HG03066 (cell line): ENCODE measurements at regions not wholly inside any gene's neighbourhood (a gene's known extent, or its start where the extent isn't known, plus 50 kb on each side); places are given as distances from the start of the nearest gene placed in this dataset.

Experiments used
- ATAC-seq: cut with Tn5 transposase; IDR thresholded peaks from one replicate; pipeline ENCODE4 v1.9.1; 2021; ENCODE audit warnings: low read depth; ENCODE audit not compliant: unreplicated experiment

DNA sequence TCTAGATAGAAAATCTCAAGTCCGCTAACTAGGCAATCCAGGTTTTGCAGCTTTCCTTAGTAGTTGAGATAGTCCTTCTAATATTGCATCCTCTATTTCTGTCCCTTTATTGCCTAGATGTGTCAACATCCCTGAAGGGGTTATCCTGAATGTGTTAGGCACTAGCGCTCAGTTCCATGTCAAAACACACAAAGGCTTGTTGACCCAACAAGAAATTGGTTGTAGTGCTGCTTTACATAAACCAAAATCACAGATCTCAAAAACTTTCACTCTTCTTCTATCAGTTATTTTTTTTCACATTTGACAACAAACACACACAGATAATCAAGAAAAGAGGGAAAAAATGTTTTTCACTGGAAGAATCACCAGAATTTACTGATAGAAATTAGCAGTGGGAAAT lies 51.4 kb upstream of the SOX2 start:
- ATAC-seq: no peak

DNA sequence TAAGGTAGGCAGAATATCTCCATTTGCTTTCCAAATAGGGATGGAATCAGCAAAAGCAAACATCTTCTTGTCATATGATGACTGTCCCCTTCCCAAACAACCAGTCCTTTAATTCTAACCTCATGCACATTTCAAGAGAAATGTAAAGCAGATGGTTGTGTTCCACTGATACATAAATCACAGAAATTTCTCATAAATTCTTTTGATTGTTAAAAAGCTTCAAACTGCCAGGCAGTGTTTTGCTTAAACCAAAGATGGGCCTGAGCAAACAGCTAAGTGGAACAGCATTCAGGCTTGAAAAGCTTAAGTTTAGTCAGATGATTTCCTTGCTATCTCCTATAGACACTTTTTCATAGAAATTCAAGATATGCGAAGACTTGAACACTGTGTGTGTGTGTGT lies 74.3 kb upstream of the SOX2 start:
- ATAC-seq: no peak

DNA sequence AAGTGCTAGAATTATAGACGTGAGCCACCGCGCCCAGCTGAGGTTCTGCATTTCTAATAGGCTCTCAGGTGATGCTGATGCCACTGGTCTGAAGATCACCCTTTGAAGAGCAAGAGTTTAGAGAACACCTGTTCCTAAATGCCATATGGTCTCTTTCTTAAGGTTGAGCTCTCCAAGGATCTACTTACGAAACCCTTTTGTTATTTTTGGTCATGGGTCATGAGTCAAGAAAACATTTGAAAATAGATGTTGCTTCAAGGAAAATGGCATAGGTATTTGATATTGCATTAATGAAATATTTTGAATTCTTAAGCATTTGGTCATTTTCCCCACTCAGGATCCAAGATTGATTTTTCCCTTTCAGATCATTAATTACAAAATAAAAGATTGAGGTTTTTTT lies 74.7 kb upstream of the SOX2 start:
- no peak for ATAC-seq

DNA sequence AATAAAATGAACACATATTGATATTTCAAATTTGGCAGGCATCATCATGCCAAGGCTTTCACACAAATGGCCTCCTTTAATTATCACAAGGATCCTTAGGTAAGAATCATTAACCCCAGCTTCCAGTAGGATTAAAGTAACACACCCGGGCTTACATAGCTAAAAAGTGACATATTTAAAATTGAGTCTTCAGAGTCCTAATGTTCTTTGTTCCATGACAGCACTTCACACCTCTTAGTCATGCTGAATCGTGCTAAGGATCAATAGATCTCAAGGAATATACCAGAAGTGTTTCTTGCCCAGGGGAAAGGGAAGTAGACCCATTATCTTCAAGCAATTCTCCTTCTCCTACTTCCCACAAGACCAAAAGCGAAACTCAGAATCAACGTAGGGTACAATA lies 76.6 kb upstream of the SOX2 start:
- no peak for ATAC-seq

DNA sequence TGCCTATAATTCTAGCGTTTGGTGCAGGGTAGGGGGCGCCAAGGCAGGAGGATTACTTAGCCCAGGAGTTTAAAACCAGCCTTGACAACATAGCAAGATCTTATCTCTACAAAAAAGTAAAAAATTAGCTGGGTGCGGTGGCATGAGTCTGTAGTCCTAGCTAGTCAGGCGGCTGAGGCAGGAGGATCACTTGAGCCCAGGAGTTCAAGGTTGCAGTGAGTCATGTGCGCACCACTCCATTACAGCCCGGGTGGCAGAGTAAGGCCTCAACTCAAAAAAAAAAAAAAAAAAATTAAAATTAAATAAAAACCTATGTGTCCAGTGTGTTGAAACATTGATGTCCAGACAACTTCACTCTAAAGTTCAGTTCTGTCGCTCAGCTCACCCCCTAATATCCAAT lies 78.2 kb upstream of the SOX2 start:
- ATAC-seq: no peak

- ATAC-seq: no peak
These were observed 79.8 kb upstream of the SOX2 start for GRCh38 chr3:181631901-181632300.

GRCh38 chr3:181630853-181631252 lies 80.9 kb upstream of the SOX2 start:
- no peak for ATAC-seq

DNA sequence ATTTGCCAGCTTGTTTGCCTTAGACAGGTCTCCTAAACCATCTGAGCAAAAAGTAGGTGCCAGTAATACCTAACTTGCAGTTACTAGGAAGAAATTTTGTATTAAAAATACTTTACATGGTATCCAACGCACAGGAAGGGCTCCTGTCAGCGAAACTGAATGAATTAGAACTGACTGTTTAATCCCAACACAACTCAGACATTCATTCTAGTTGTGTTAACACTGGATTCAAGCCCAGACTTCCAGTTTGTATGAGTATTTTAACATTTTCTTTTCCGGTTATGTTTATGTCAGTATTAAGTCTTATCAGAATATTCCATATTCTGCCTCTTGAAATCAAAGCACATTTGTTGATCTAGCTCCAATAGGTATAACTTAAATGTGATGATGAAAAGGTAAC lies 82.0 kb upstream of the SOX2 start:
- no peak for ATAC-seq

GRCh38 chr3:181629029-181629428 lies 82.7 kb upstream of the SOX2 start:
- ATAC-seq: no peak

DNA sequence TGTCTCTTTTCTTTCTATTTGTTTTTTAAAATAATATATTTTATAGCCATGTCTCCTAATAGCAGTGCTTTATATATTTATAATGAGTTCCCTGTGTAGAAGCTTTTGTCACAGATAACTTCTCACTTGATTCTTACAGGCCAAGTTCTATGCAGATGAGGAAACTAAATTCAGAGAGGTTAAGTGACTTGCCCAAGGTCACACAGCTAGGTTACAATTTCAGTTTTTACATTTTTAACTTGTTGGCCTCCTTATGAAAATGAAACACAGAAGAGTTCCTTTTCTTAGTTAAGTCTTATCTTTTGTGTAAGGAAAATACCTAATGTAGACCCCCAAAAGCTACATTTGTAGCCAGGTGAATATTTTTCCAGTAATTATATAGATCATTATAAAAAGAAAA lies 83.3 kb upstream of the SOX2 start:
- ATAC-seq: no peak

DNA sequence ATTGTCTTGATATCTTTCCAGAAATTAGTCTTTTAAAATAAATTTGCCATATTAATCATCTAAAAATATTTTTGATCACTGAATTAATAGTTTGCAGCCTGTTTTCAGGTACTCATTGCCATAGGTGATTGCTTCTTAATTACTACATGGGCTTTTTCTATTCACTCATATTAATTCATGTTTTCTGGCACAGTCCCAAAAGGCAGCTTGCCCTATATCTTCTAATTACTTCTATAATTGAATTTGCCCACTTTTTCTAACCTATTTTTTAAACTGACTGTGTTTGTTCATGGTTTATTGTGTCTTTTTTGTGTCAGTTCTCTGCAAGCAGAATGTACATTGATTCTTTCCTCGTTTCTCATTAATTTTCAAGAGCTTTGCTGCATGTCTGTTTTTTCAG lies 85.7 kb upstream of the SOX2 start:
- ATAC-seq: no peak

GRCh38 chr3:181623924-181624694 lies 87.6 kb upstream of the SOX2 start:
- no peak for ATAC-seq

DNA sequence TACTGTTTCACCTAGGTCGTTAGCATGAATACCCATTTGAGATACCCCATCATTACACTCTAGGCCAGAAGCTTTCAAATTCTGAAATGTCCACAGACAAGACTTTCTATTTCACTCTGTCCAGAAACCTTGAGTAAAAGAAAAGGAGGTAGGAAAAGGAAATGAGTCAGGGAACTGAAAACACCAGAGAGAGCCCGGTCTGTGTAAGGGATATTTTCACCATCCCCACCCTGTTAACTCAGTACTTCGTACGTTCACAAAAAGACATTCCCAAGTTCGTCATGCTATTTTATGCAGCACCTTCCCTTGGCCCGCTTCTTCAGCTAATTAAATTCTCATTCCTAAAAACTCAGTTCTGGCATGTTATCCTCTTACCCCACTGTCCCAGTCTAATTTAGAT lies 89.4 kb upstream of the SOX2 start:
- no peak for ATAC-seq

DNA sequence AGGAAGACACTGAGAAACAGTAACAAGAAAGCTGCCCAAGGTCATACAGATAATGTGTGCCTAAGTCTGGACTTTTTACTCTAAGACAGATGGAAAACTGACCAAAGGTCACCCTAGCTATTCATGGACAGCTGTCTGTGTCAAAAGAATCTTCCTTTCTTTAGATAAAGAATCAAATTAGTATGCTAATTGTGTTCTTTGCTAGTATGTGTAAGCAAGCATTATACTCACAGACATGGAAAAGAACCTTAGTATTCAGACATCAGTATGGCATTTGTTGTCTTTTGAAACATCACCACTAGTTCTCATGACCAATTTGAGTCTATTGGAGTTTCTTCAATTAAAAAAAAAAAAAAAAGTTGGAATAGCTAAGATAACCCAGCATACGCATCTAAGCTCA lies 91.8 kb upstream of the SOX2 start:
- no peak for ATAC-seq

DNA sequence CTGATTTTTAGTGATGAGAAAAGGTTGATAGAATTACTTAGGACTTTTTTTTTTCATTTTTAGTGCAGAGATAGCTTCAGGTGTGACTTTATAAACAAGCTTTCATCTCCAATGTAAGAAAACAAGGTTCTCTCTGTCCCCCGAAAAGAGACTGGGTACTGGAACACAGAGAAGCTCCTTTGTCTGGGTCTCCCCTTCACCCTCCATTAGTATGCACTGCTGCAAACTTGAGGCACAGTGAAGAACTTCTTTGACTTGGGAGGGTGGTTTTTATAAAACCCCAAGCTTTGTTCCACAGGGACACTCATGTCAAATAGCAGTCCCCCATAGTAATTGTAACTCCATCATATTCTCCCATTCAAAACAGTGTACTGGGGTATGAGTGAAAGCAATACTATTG lies 93.5 kb upstream of the SOX2 start:
- ATAC-seq: no peak

DNA sequence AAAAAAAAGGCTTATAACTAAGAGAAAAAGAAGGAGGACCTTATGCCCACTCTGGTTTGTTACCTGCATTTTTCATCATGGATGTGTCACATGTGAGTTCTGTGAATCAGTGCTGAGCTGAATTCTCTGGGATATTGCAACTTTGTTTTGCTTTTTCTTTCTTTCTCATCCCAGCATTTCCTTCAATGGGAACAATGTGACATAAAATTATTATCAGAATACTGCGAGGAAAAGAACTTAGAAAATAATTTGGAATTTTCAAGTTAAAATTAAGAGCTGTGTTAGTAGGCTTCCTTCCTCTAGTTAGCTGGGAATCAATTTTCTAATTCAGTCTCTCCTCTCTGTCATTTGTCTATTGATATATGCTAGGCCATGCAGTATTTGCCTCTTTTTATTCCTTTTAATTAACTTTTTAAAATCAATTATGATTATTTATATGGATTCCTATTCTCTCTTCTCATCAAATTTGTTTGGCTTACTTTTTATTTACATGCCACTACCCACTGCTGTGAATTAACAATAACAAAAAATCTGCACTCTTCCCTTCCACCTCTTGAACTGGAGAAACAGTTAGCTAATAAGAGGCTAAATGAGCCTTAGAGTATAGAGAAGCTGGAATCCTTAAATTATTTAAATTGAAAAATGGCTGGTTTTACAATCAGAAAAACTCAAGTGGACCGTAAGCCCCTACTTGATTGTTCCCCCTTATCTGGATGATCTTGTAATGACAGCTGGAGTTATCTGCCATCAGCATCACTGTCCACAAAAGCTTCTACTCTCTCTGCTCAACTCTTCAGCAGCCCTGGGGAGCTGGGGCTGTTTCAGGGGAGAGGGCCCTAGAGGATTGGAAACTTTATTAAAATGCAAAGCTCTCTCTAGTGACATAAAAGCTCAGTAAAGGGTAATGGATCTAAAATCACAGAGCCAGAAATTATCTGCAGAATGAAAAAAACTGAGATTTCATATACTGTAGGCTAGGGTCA lies 95.3 kb upstream of the SOX2 start:
- ATAC-seq: no peak

GRCh38 chr3:181615666-181616065 lies 96.1 kb upstream of the SOX2 start:
- no peak for ATAC-seq

GRCh38 chr3:181614878-181615277 lies 96.8 kb upstream of the SOX2 start:
- ATAC-seq: no peak

DNA sequence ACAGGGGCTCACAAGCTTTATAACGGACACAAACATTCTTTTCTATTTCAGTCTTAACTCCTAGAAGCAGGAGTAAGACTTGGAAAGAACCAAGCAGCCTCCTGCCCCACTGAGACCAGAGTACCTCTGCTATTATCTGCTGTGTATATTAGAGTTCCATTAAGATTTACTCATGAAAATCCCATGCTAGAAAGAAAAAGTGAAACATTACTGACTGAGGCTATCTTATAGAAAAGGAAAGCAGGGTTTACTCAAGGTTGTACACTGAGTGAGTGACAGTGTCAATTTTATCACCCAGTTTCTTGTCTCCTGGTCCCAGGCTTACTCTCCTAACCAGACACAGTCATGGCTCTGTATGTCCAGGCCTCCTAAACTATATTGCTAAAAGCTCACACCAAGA lies 97.9 kb upstream of the SOX2 start:
- no peak for ATAC-seq

GRCh38 chr3:181613191-181613590 lies 98.5 kb upstream of the SOX2 start:
- ATAC-seq: no peak

GRCh38 chr3:181610973-181611265 lies 100.8 kb upstream of the SOX2 start:
- no peak for ATAC-seq
